H1 (cell line): ENCODE measurements at regions not wholly inside any gene's neighbourhood (a gene's known extent, or its start where the extent isn't known, plus 50 kb on each side); places are given as distances from the start of the nearest gene placed in this dataset.
"Not testable (repeated sequence)": the region's sequence is repeated elsewhere in the genome, so short reads cannot be mapped to it uniquely, and the experiment has no call there.

Experiments used
- CTCF ChIA-PET: fragments of 300-600 bp; sonication (Branson Sonifier 250); formaldehyde crosslinking; loops from one replicate; lab custom pipeline; 2021; ENCODE audit not compliant: partially characterized antibody; lab: Charles Lee
- POLR2A ChIA-PET: fragments of 300-600 bp; sonication (Branson Sonifier 250); formaldehyde crosslinking; loops from one replicate; lab custom pipeline; 2021; ENCODE audit warnings: inconsistent platforms; ENCODE audit not compliant: partially characterized antibody; lab: Charles Lee
- DNase-seq, 2 experiments: peaks; one replicate each; pipeline versions ENCODE4 v3.0.0 to v3.0.0-alpha.2; 2010 to 2022; ENCODE audit warnings: low spot score in 2 of 2, low read depth in 1 of 2, mixed read lengths in 1 of 2
- FAIRE-seq: peaks from 2 replicates; lab custom pipeline; 2011; peaks lifted over from hg19 to GRCh38; lab: Jason Lieb, UNC
- H2AFZ ChIP-seq: 2 replicates; pipeline ENCODE4 v1.8.1; 2012; ENCODE audit warnings: low read length, inconsistent platforms
- H2AK5ac ChIP-seq: 2 replicates; pipeline ENCODE4 v1.6.1; 2013; ENCODE audit warnings: low read depth, low read length
- H2BK120ac ChIP-seq: replicated peaks from 2 replicates; pipeline ENCODE3; 2013; ENCODE audit warnings: low read depth, low read length, inconsistent platforms
- H2BK12ac ChIP-seq: 2 replicates; pipeline ENCODE4 v1.6.1; 2013; ENCODE audit warnings: low read depth, low read length
- H2BK15ac ChIP-seq: 2 replicates; pipeline ENCODE4 v1.6.1; 2013; ENCODE audit warnings: low read length
- H2BK20ac ChIP-seq: 2 replicates; pipeline ENCODE4 v1.6.1; 2013; ENCODE audit warnings: low read length
- H2BK5ac ChIP-seq: 2 replicates; pipeline ENCODE4 v1.6.1; 2013; ENCODE audit warnings: low read depth, low read length
- H3K14ac ChIP-seq: 2 replicates; pipeline ENCODE4 v1.6.1; 2013; ENCODE audit warnings: inconsistent platforms; ENCODE audit not compliant: insufficient read length
- H3K18ac ChIP-seq: 2 replicates; pipeline ENCODE4 v1.6.1; 2013; ENCODE audit warnings: low read length; ENCODE audit errors: extremely low read depth
- H3K23ac ChIP-seq: 2 replicates; pipeline ENCODE4 v1.6.1; 2013; ENCODE audit warnings: inconsistent platforms; ENCODE audit not compliant: insufficient read length
- H3K23me2 ChIP-seq: 2 replicates; pipeline ENCODE4 v1.6.1; 2013; ENCODE audit warnings: low read depth, low read length
- H3K27ac ChIP-seq: 2 replicates; pipeline ENCODE4 v1.6.1; 2011; ENCODE audit warnings: low read depth, low read length, inconsistent platforms
- H3K27me3 ChIP-seq, 4 experiments: replicated peaks in 1 of 4; 1 replicate in 1 of 4; 2 replicates in 3 of 4; pipeline versions ENCODE4 v1.6.1 to v1.8.1; 2011 to 2013; ENCODE audit warnings: low read length in 3 of 4, mild to moderate bottlenecking in 3 of 4, inconsistent platforms in 2 of 4, mixed read lengths in 2 of 4, moderate library complexity in 1 of 4; ENCODE audit not compliant: control insufficient read depth in 3 of 4, insufficient read depth in 3 of 4; ENCODE audit errors: extremely low read depth in 1 of 4
- H3K36me3 ChIP-seq, 4 experiments: 2 replicates each; pipeline versions ENCODE4 v1.6.1 to v1.8.1; 2011 to 2013; ENCODE audit warnings: mild to moderate bottlenecking in 4 of 4, low read length in 3 of 4, moderate library complexity in 2 of 4, control low read depth in 1 of 4, inconsistent platforms in 1 of 4; ENCODE audit not compliant: insufficient read depth in 4 of 4, control insufficient read depth in 2 of 4
- H3K4ac ChIP-seq: replicated peaks from 2 replicates; pipeline ENCODE3; 2013; ENCODE audit warnings: low read length, low read depth, mixed read lengths, inconsistent platforms; ENCODE audit not compliant: insufficient read length
- H3K4me1 ChIP-seq, 4 experiments: replicated peaks in 1 of 4; 1 replicate in 1 of 4; 2 replicates in 3 of 4; pipeline versions ENCODE4 v1.6.1 to v1.8.1; 2011 to 2013; ENCODE audit warnings: low read length in 3 of 4, inconsistent platforms in 2 of 4, mixed read lengths in 1 of 4; ENCODE audit not compliant: insufficient read depth in 4 of 4, control insufficient read depth in 3 of 4
- H3K4me2 ChIP-seq, 2 experiments: 2 replicates each; pipeline versions ENCODE4 v1.6.1 to v1.8.1; 2011 to 2013; ENCODE audit warnings: low read depth in 2 of 2, low read length in 2 of 2, control low read depth in 1 of 2, inconsistent platforms in 1 of 2, mild to moderate bottlenecking in 1 of 2; ENCODE audit not compliant: insufficient read depth in 1 of 2
- H3K4me3 ChIP-seq, 4 experiments: fragments of 200-600, 300-600 bp in 1 of 4; sonication (generic), shearing (Covaris generic), sonication (Bioruptor Twin) in 1 of 4; 2 replicates each; pipeline versions ENCODE4 v1.5.1 to v1.8.1; 2011 to 2016; ENCODE audit warnings: low read length in 4 of 4, low read depth in 3 of 4, control low read depth in 2 of 4, inconsistent platforms in 2 of 4, mild to moderate bottlenecking in 2 of 4, mixed read lengths in 1 of 4, moderate library complexity in 1 of 4; ENCODE audit not compliant: insufficient read depth in 2 of 4; ENCODE audit errors: extremely low read depth in 1 of 4
- H3K56ac ChIP-seq: replicated peaks from 2 replicates; pipeline ENCODE3; 2013; ENCODE audit warnings: low read depth, mild to moderate bottlenecking, mixed read lengths, low read length, inconsistent platforms; ENCODE audit not compliant: insufficient read length
- H3K79me1 ChIP-seq: 2 replicates; pipeline ENCODE4 v1.6.1; 2013; ENCODE audit warnings: low read depth, low read length, control low read depth
- H3K79me2 ChIP-seq, 2 experiments: 2 replicates each; pipeline versions ENCODE4 v1.6.1 to v1.8.1; 2012 to 2013; ENCODE audit warnings: low read length in 2 of 2, mild to moderate bottlenecking in 2 of 2, inconsistent platforms in 1 of 2; ENCODE audit not compliant: insufficient read depth in 2 of 2, control insufficient read depth in 1 of 2
- H3K9ac ChIP-seq, 4 experiments: replicated peaks in 1 of 4; 1 replicate in 1 of 4; 2 replicates in 3 of 4; pipeline versions ENCODE4 v1.6.1 to v1.8.1; 2011 to 2013; ENCODE audit warnings: low read depth in 3 of 4, low read length in 3 of 4, control low read depth in 2 of 4, mild to moderate bottlenecking in 2 of 4, moderate library complexity in 2 of 4, inconsistent platforms in 1 of 4; ENCODE audit errors: extremely low read depth in 1 of 4
- H3K9me3 ChIP-seq, 2 experiments: 2 replicates each; pipeline versions ENCODE4 v1.6.1 to v1.8.1; 2012 to 2013; ENCODE audit warnings: mild to moderate bottlenecking in 2 of 2, moderate library complexity in 2 of 2, control low read depth in 1 of 2, inconsistent platforms in 1 of 2, low read depth in 1 of 2, low read length in 1 of 2, mixed read lengths in 1 of 2; ENCODE audit not compliant: insufficient read depth in 2 of 2
- H4K20me1 ChIP-seq, 2 experiments: replicated peaks in 1 of 2; 2 replicates each; pipeline versions ENCODE3 to v1.8.1; 2011 to 2013; ENCODE audit warnings: inconsistent platforms in 2 of 2, low read length in 2 of 2, mild to moderate bottlenecking in 1 of 2; ENCODE audit not compliant: insufficient read depth in 2 of 2, control insufficient read depth in 1 of 2
- H4K5ac ChIP-seq: 2 replicates; pipeline ENCODE4 v1.6.1; 2013; ENCODE audit warnings: low read length, low read depth, mixed read lengths, inconsistent platforms; ENCODE audit not compliant: insufficient read length
- H4K8ac ChIP-seq: 2 replicates; pipeline ENCODE4 v1.8.0; 2013; ENCODE audit warnings: mild to moderate bottlenecking, moderate library complexity, low read length, inconsistent platforms; ENCODE audit not compliant: insufficient read depth; ENCODE audit errors: extremely low read depth
- H4K91ac ChIP-seq: replicated peaks from 2 replicates; pipeline ENCODE3; 2013; ENCODE audit warnings: low read length, mixed read lengths, inconsistent platforms; ENCODE audit not compliant: insufficient read length
- WGBS, 2 experiments: shearing (Covaris generic) in 1 of 2; methylation state at CpG; one replicate each; pipeline versions ENCODE4 v1.1.6 to v1.1.7; 2013 to 2015; ENCODE audit warnings: low lambda C conversion rate in 2 of 2, mixed read lengths in 2 of 2, inconsistent platforms in 1 of 2, low coverage in 1 of 2, missing lambda C conversion rate in 1 of 2; ENCODE audit not compliant: insufficient replicate concordance in 2 of 2, insufficient coverage in 1 of 2, insufficient read length in 1 of 2; ENCODE audit errors: extremely low coverage in 1 of 2, missing lambda C conversion rate in 1 of 2; 5-methylcytosine and 5-hydroxymethylcytosine counted together

DNA sequence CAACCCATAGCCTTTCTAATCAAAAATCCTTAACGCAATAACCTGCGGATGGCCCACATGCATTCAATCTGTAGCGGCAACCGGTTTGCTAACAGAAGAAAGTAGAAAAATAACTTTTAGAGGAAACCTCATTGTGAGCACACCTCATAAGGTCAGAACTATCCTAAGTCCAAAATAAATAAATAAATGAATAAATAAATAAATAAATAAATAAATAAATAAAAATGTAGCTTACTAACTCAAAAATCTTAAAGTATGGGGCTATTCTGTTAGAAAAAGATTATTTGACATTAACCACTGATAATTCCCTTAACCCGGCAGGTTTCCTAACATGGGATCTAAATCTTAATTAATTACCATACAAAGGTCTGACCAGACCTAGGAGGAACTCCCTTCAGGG, 304.5 kb downstream of the PAPSS1 start:
- H3K36me3 ChIP-seq, H3K4me1 ChIP-seq, POLR2A ChIA-PET, H3K4me3 ChIP-seq, H2BK120ac ChIP-seq, H3K79me1 ChIP-seq, H3K4me2 ChIP-seq, H2AK5ac ChIP-seq, H4K8ac ChIP-seq, DNase-seq, H3K23ac ChIP-seq, H4K5ac ChIP-seq, H3K56ac ChIP-seq, H3K14ac ChIP-seq, H2AFZ ChIP-seq, H4K91ac ChIP-seq, H2BK12ac ChIP-seq, H3K9me3 ChIP-seq, H3K9ac ChIP-seq, H2BK5ac ChIP-seq, H2BK15ac ChIP-seq, H2BK20ac ChIP-seq, FAIRE-seq, H3K4ac ChIP-seq, H3K27ac ChIP-seq, H3K79me2 ChIP-seq, H3K23me2 ChIP-seq, H3K27me3 ChIP-seq, H4K20me1 ChIP-seq, CTCF ChIA-PET, H3K18ac ChIP-seq: not testable (repeated sequence)
- 94% methylated on average over 5 of the region's 5 CpGs; no CpG with 5 or more reads in 1 of the 2 experiments for WGBS, 2 experiments

GRCh38 chr4:107409872-107410271, 310.2 kb downstream of the PAPSS1 start:
- H2BK15ac ChIP-seq, H2BK20ac ChIP-seq, H3K9me3 ChIP-seq, H4K5ac ChIP-seq, FAIRE-seq, H2BK12ac ChIP-seq, H4K20me1 ChIP-seq, H2AK5ac ChIP-seq, H2BK120ac ChIP-seq, H2AFZ ChIP-seq, H3K23me2 ChIP-seq, H3K9ac ChIP-seq, H3K79me2 ChIP-seq, DNase-seq, H3K4me3 ChIP-seq, H3K4me2 ChIP-seq, H3K36me3 ChIP-seq, H3K14ac ChIP-seq, H3K79me1 ChIP-seq, H4K91ac ChIP-seq, H3K27ac ChIP-seq, H3K4ac ChIP-seq, H2BK5ac ChIP-seq, H3K56ac ChIP-seq, H4K8ac ChIP-seq, H3K23ac ChIP-seq, H3K18ac ChIP-seq, H3K4me1 ChIP-seq, H3K27me3 ChIP-seq: not testable (repeated sequence)
- 93% methylated on average over 7 of the region's 7 CpGs; no CpG with 5 or more reads in 1 of the 2 experiments for whole genome bisulfite sequencing, 2 experiments
- CTCF ChIA-PET: interaction anchor here (0.6 kb wide), 2 partner anchors 29 to 107 kb away, joined by 3 read pairs; no protein-coding TSS in a partner anchor
- POLR2A ChIA-PET: interaction anchor here (0.6 kb wide), 1 partner anchor 1218 kb away, joined by 5 read pairs; no protein-coding TSS in a partner anchor
